NB4 (cell line): ENCODE measurements at regions not wholly inside any gene's neighbourhood (a gene's known extent, or its start where the extent isn't known, plus 50 kb on each side); places are given as distances from the start of the nearest gene placed in this dataset.

ENCODE experiments used
- CTCF ChIP-seq: IDR thresholded peaks from one replicate; pipeline ENCODE4 v1.5.1; 2012; ENCODE audit warnings: low read depth, low read length
- POLR2A ChIP-seq: IDR thresholded peaks from 2 replicates; pipeline ENCODE4 v1.6.1; 2011; ENCODE audit warnings: mild to moderate bottlenecking; ENCODE audit not compliant: insufficient read length; ENCODE audit errors: extremely low read depth

- no peak for TF ChIP-seq CTCF
- no peak for TF ChIP-seq POLR2A
These were observed 299.1 kb upstream of the GALNT5 start for GRCh38 chr2:156958374-156958773.
